NK-92 (cell line): ENCODE measurements at regions not wholly inside any gene's neighbourhood (a gene's known extent, or its start where the extent isn't known, plus 50 kb on each side); places are given as distances from the start of the nearest gene placed in this dataset.

Experiments
- DNase-seq: peaks from one replicate; lab custom pipeline; 2025; ENCODE audit not compliant: unreplicated experiment; lab: John Stamatoyannopoulos, UW

GRCh38 chr12:14273913-14274311 is 91.6 kb upstream of the ATF7IP start:
- no peak for DNase-seq

GRCh38 chr12:14275111-14275510 is 90.4 kb upstream of the ATF7IP start:
- DNase-seq: no peak

GRCh38 chr12:14275886-14276285 is 89.6 kb upstream of the ATF7IP start:
- DNase-seq: no peak

- DNase-seq: no peak
Observed at GRCh38 chr12:14278294-14278953, 87.1 kb upstream of the ATF7IP start.

- no peak for DNase-seq
Observed at GRCh38 chr12:14279845-14280244, 85.6 kb upstream of the ATF7IP start.

GRCh38 chr12:14280921-14281320 is 84.6 kb upstream of the ATF7IP start:
- DNase-seq: no peak

GRCh38 chr12:14281539-14281938 is 83.9 kb upstream of the ATF7IP start:
- no peak for DNase-seq

GRCh38 chr12:14283489-14284144 is 81.9 kb upstream of the ATF7IP start:
- no peak for DNase-seq

GRCh38 chr12:14284184-14284722 is 81.2 kb upstream of the ATF7IP start:
- DNase-seq: no peak

GRCh38 chr12:14289601-14290000 is 75.9 kb upstream of the ATF7IP start:
- no peak for DNase-seq

- DNase-seq: no peak
Observed at GRCh38 chr12:14290951-14291350, 74.5 kb upstream of the ATF7IP start.

- DNase-seq: no peak
Observed at GRCh38 chr12:14303661-14304155, 61.8 kb upstream of the ATF7IP start.

- DNase-seq: no peak
Observed at GRCh38 chr12:14307004-14307403, 58.5 kb upstream of the ATF7IP start.

- DNase-seq: no peak
Observed at GRCh38 chr12:14308516-14308915, 57.0 kb upstream of the ATF7IP start.

GRCh38 chr12:14310866-14311265 is 54.6 kb upstream of the ATF7IP start:
- no peak for DNase-seq

GRCh38 chr12:14313379-14314138 is 51.9 kb upstream of the ATF7IP start:
- DNase-seq: no peak

GRCh38 chr12:14314801-14315200 is 50.7 kb upstream of the ATF7IP start:
- no peak for DNase-seq

GRCh38 chr12:14315501-14315900 is 50.0 kb upstream of the ATF7IP start:
- no peak for DNase-seq
